GM12892 (cell line): ENCODE measurements at regions not wholly inside any gene's neighbourhood (a gene's known extent, or its start where the extent isn't known, plus 50 kb on each side); places are given as distances from the start of the nearest gene placed in this dataset.

Source experiments
- POLR2A ChIP-seq: IDR thresholded peaks from 2 replicates; pipeline ENCODE4 v1.6.1; 2011; ENCODE audit warnings: low read depth, low read length, control low read depth
- TAF1 ChIP-seq: IDR thresholded peaks from 2 replicates; pipeline ENCODE4 v1.6.1; 2011; ENCODE audit warnings: low read depth, mild to moderate bottlenecking, control low read depth, low read length, borderline replicate concordance

DNA sequence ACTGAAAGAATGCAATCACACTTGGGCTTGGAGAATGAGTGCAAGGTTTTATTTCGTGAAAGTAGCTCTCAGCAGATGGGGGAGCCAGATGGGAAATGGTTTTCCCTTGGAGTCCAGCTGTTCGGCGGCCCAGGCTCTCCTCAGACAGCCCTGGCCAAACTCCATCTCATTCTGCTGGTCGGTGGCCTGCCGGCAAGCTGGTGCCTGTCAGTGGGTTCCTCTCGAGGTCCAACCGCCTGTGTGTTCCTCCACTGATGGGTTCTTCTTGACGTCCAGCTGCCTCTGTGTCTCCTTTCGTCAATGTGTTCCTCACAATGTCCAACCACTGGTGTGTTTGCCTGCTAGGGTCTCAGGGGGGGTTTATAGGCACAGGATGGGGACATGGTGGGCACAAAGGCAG lies 80.3 kb downstream of the POU3F4 start:
- no peak for TF ChIP-seq TAF1
- no peak for TF ChIP-seq POLR2A
